H1 (cell line): ENCODE measurements at regions not wholly inside any gene's neighbourhood (a gene's known extent, or its start where the extent isn't known, plus 50 kb on each side); places are given as distances from the start of the nearest gene placed in this dataset.

ENCODE experiments used
- CTCF ChIA-PET: fragments of 300-600 bp; sonication (Branson Sonifier 250); formaldehyde crosslinking; loops from one replicate; lab custom pipeline; 2021; ENCODE audit not compliant: partially characterized antibody; lab: Charles Lee
- POLR2A ChIA-PET: fragments of 300-600 bp; sonication (Branson Sonifier 250); formaldehyde crosslinking; loops from one replicate; lab custom pipeline; 2021; ENCODE audit warnings: inconsistent platforms; ENCODE audit not compliant: partially characterized antibody; lab: Charles Lee
- DNase-seq, 2 experiments: peaks; one replicate each; pipeline versions ENCODE4 v3.0.0 to v3.0.0-alpha.2; 2010 to 2022; ENCODE audit warnings: low spot score in 2 of 2, low read depth in 1 of 2, mixed read lengths in 1 of 2
- FAIRE-seq: peaks from 2 replicates; lab custom pipeline; 2011; peaks lifted over from hg19 to GRCh38; lab: Jason Lieb, UNC
- H2AFZ ChIP-seq: 2 replicates; pipeline ENCODE4 v1.8.1; 2012; ENCODE audit warnings: low read length, inconsistent platforms
- H2AK5ac ChIP-seq: 2 replicates; pipeline ENCODE4 v1.6.1; 2013; ENCODE audit warnings: low read depth, low read length
- H2BK120ac ChIP-seq: replicated peaks from 2 replicates; pipeline ENCODE3; 2013; ENCODE audit warnings: low read depth, low read length, inconsistent platforms
- H2BK12ac ChIP-seq: 2 replicates; pipeline ENCODE4 v1.6.1; 2013; ENCODE audit warnings: low read depth, low read length
- H2BK15ac ChIP-seq: 2 replicates; pipeline ENCODE4 v1.6.1; 2013; ENCODE audit warnings: low read length
- H2BK20ac ChIP-seq: 2 replicates; pipeline ENCODE4 v1.6.1; 2013; ENCODE audit warnings: low read length
- H2BK5ac ChIP-seq: 2 replicates; pipeline ENCODE4 v1.6.1; 2013; ENCODE audit warnings: low read depth, low read length
- H3K14ac ChIP-seq: 2 replicates; pipeline ENCODE4 v1.6.1; 2013; ENCODE audit warnings: inconsistent platforms; ENCODE audit not compliant: insufficient read length
- H3K18ac ChIP-seq: 2 replicates; pipeline ENCODE4 v1.6.1; 2013; ENCODE audit warnings: low read length; ENCODE audit errors: extremely low read depth
- H3K23ac ChIP-seq: 2 replicates; pipeline ENCODE4 v1.6.1; 2013; ENCODE audit warnings: inconsistent platforms; ENCODE audit not compliant: insufficient read length
- H3K23me2 ChIP-seq: 2 replicates; pipeline ENCODE4 v1.6.1; 2013; ENCODE audit warnings: low read depth, low read length
- H3K27ac ChIP-seq: 2 replicates; pipeline ENCODE4 v1.6.1; 2011; ENCODE audit warnings: low read depth, low read length, inconsistent platforms
- H3K27me3 ChIP-seq, 4 experiments: replicated peaks in 1 of 4; 1 replicate in 1 of 4; 2 replicates in 3 of 4; pipeline versions ENCODE4 v1.6.1 to v1.8.1; 2011 to 2013; ENCODE audit warnings: low read length in 3 of 4, mild to moderate bottlenecking in 3 of 4, inconsistent platforms in 2 of 4, mixed read lengths in 2 of 4, moderate library complexity in 1 of 4; ENCODE audit not compliant: control insufficient read depth in 3 of 4, insufficient read depth in 3 of 4; ENCODE audit errors: extremely low read depth in 1 of 4
- H3K36me3 ChIP-seq, 4 experiments: 2 replicates each; pipeline versions ENCODE4 v1.6.1 to v1.8.1; 2011 to 2013; ENCODE audit warnings: mild to moderate bottlenecking in 4 of 4, low read length in 3 of 4, moderate library complexity in 2 of 4, control low read depth in 1 of 4, inconsistent platforms in 1 of 4; ENCODE audit not compliant: insufficient read depth in 4 of 4, control insufficient read depth in 2 of 4
- H3K4ac ChIP-seq: replicated peaks from 2 replicates; pipeline ENCODE3; 2013; ENCODE audit warnings: low read length, low read depth, mixed read lengths, inconsistent platforms; ENCODE audit not compliant: insufficient read length
- H3K4me1 ChIP-seq, 4 experiments: replicated peaks in 1 of 4; 1 replicate in 1 of 4; 2 replicates in 3 of 4; pipeline versions ENCODE4 v1.6.1 to v1.8.1; 2011 to 2013; ENCODE audit warnings: low read length in 3 of 4, inconsistent platforms in 2 of 4, mixed read lengths in 1 of 4; ENCODE audit not compliant: insufficient read depth in 4 of 4, control insufficient read depth in 3 of 4
- H3K4me2 ChIP-seq, 2 experiments: 2 replicates each; pipeline versions ENCODE4 v1.6.1 to v1.8.1; 2011 to 2013; ENCODE audit warnings: low read depth in 2 of 2, low read length in 2 of 2, control low read depth in 1 of 2, inconsistent platforms in 1 of 2, mild to moderate bottlenecking in 1 of 2; ENCODE audit not compliant: insufficient read depth in 1 of 2
- H3K4me3 ChIP-seq, 4 experiments: fragments of 200-600, 300-600 bp in 1 of 4; sonication (generic), shearing (Covaris generic), sonication (Bioruptor Twin) in 1 of 4; 2 replicates each; pipeline versions ENCODE4 v1.5.1 to v1.8.1; 2011 to 2016; ENCODE audit warnings: low read length in 4 of 4, low read depth in 3 of 4, control low read depth in 2 of 4, inconsistent platforms in 2 of 4, mild to moderate bottlenecking in 2 of 4, mixed read lengths in 1 of 4, moderate library complexity in 1 of 4; ENCODE audit not compliant: insufficient read depth in 2 of 4; ENCODE audit errors: extremely low read depth in 1 of 4
- H3K56ac ChIP-seq: replicated peaks from 2 replicates; pipeline ENCODE3; 2013; ENCODE audit warnings: low read depth, mild to moderate bottlenecking, mixed read lengths, low read length, inconsistent platforms; ENCODE audit not compliant: insufficient read length
- H3K79me1 ChIP-seq: 2 replicates; pipeline ENCODE4 v1.6.1; 2013; ENCODE audit warnings: low read depth, low read length, control low read depth
- H3K79me2 ChIP-seq, 2 experiments: 2 replicates each; pipeline versions ENCODE4 v1.6.1 to v1.8.1; 2012 to 2013; ENCODE audit warnings: low read length in 2 of 2, mild to moderate bottlenecking in 2 of 2, inconsistent platforms in 1 of 2; ENCODE audit not compliant: insufficient read depth in 2 of 2, control insufficient read depth in 1 of 2
- H3K9ac ChIP-seq, 4 experiments: replicated peaks in 1 of 4; 1 replicate in 1 of 4; 2 replicates in 3 of 4; pipeline versions ENCODE4 v1.6.1 to v1.8.1; 2011 to 2013; ENCODE audit warnings: low read depth in 3 of 4, low read length in 3 of 4, control low read depth in 2 of 4, mild to moderate bottlenecking in 2 of 4, moderate library complexity in 2 of 4, inconsistent platforms in 1 of 4; ENCODE audit errors: extremely low read depth in 1 of 4
- H3K9me3 ChIP-seq, 2 experiments: 2 replicates each; pipeline versions ENCODE4 v1.6.1 to v1.8.1; 2012 to 2013; ENCODE audit warnings: mild to moderate bottlenecking in 2 of 2, moderate library complexity in 2 of 2, control low read depth in 1 of 2, inconsistent platforms in 1 of 2, low read depth in 1 of 2, low read length in 1 of 2, mixed read lengths in 1 of 2; ENCODE audit not compliant: insufficient read depth in 2 of 2
- H4K20me1 ChIP-seq, 2 experiments: replicated peaks in 1 of 2; 2 replicates each; pipeline versions ENCODE3 to v1.8.1; 2011 to 2013; ENCODE audit warnings: inconsistent platforms in 2 of 2, low read length in 2 of 2, mild to moderate bottlenecking in 1 of 2; ENCODE audit not compliant: insufficient read depth in 2 of 2, control insufficient read depth in 1 of 2
- H4K5ac ChIP-seq: 2 replicates; pipeline ENCODE4 v1.6.1; 2013; ENCODE audit warnings: low read length, low read depth, mixed read lengths, inconsistent platforms; ENCODE audit not compliant: insufficient read length
- H4K8ac ChIP-seq: 2 replicates; pipeline ENCODE4 v1.8.0; 2013; ENCODE audit warnings: mild to moderate bottlenecking, moderate library complexity, low read length, inconsistent platforms; ENCODE audit not compliant: insufficient read depth; ENCODE audit errors: extremely low read depth
- H4K91ac ChIP-seq: replicated peaks from 2 replicates; pipeline ENCODE3; 2013; ENCODE audit warnings: low read length, mixed read lengths, inconsistent platforms; ENCODE audit not compliant: insufficient read length
- ATF3 ChIP-seq: IDR thresholded peaks from 2 replicates; pipeline ENCODE4 v1.6.1; 2011; ENCODE audit warnings: low read depth, mild to moderate bottlenecking, low read length; ENCODE audit not compliant: insufficient read depth
- BACH1 ChIP-seq: IDR thresholded peaks from 2 replicates; pipeline ENCODE4 v1.6.1; 2012; ENCODE audit warnings: low read length, improper control_type of control experiment
- E2F6 ChIP-seq: IDR thresholded peaks from 2 replicates; pipeline ENCODE4 v1.6.1; 2012; ENCODE audit warnings: inconsistent platforms
- EGR1 ChIP-seq: IDR thresholded peaks from 2 replicates; pipeline ENCODE4 v1.6.1; 2011; ENCODE audit warnings: low read depth, low read length, borderline replicate concordance
- JUND ChIP-seq: IDR thresholded peaks from 2 replicates; pipeline ENCODE4 v1.6.1; 2011; ENCODE audit warnings: mild to moderate bottlenecking, improper control_type of control experiment, low read length
- KDM4A ChIP-seq: IDR thresholded peaks from one replicate; pipeline ENCODE4 v1.7.1; 2012; ENCODE audit warnings: low read depth, mild to moderate bottlenecking, moderate library complexity, low read length, inconsistent platforms; ENCODE audit not compliant: severe bottlenecking
- MAFK ChIP-seq: IDR thresholded peaks from 2 replicates; pipeline ENCODE4 v1.6.1; 2012; ENCODE audit warnings: low read depth, mild to moderate bottlenecking, improper control_type of control experiment, low read length
- POLR2A ChIP-seq, 2 experiments: IDR thresholded peaks; 1 replicate in 1 of 2; 2 replicates in 1 of 2; pipeline ENCODE4 v1.6.1; 2011; ENCODE audit warnings: low read depth in 2 of 2, low read length in 2 of 2, mild to moderate bottlenecking in 2 of 2; ENCODE audit errors: control extremely low read depth in 1 of 2
- POLR2AphosphoS5 ChIP-seq: IDR thresholded peaks from 2 replicates; pipeline ENCODE4 v1.6.1; 2011; ENCODE audit warnings: low read depth, low read length
- RAD21 ChIP-seq, 2 experiments: IDR thresholded peaks in 1 of 2; conservative IDR thresholded peaks in 1 of 2; 2 replicates each; pipeline ENCODE4 v1.6.1; 2011; ENCODE audit warnings: low read depth in 2 of 2, low read length in 2 of 2, improper control_type of control experiment in 1 of 2, inconsistent platforms in 1 of 2, mild to moderate bottlenecking in 1 of 2, moderate library complexity in 1 of 2
- RFX5 ChIP-seq: IDR thresholded peaks from 2 replicates; pipeline ENCODE4 v1.6.1; 2011; ENCODE audit warnings: low read depth, low read length, improper control_type of control experiment, borderline replicate concordance
- RNF2 ChIP-seq: fragments of 200-900, 300-1000 bp; sonication (generic); IDR thresholded peaks from 2 replicates; pipeline ENCODE4 v1.7.1; 2016; ENCODE audit warnings: borderline replicate concordance, low read depth, mild to moderate bottlenecking, antibody characterized with exemption, low read length; ENCODE audit not compliant: poor library complexity, severe bottlenecking; ENCODE audit errors: missing control alignments
- SUZ12 ChIP-seq: fragments of 200-600 bp; sonication (generic); IDR thresholded peaks from 2 replicates; pipeline ENCODE4 v1.6.1; 2012; ENCODE audit warnings: mild to moderate bottlenecking, inconsistent platforms, low read length, moderate library complexity, mixed read lengths
- WGBS, 2 experiments: shearing (Covaris generic) in 1 of 2; methylation state at CpG; one replicate each; pipeline versions ENCODE4 v1.1.6 to v1.1.7; 2013 to 2015; ENCODE audit warnings: low lambda C conversion rate in 2 of 2, mixed read lengths in 2 of 2, inconsistent platforms in 1 of 2, low coverage in 1 of 2, missing lambda C conversion rate in 1 of 2; ENCODE audit not compliant: insufficient replicate concordance in 2 of 2, insufficient coverage in 1 of 2, insufficient read length in 1 of 2; ENCODE audit errors: extremely low coverage in 1 of 2, missing lambda C conversion rate in 1 of 2; 5-methylcytosine and 5-hydroxymethylcytosine counted together

GRCh38 chr18:65257149-65257548, 493.7 kb upstream of the CDH7 start:
- H3K14ac ChIP-seq: no peak overlapping the region
- no peak overlapping the region for H2BK12ac ChIP-seq
- no peak overlapping the region for H2AFZ ChIP-seq
- H4K91ac ChIP-seq: no peak overlapping the region
- no peak overlapping the region for H3K18ac ChIP-seq
- H3K4ac ChIP-seq: no peak overlapping the region
- H3K27ac ChIP-seq: no peak overlapping the region
- no peak overlapping the region for H4K8ac ChIP-seq
- no peaks in the 10 kb centered on the region for H3K36me3 ChIP-seq
- no peaks in the 10 kb centered on the region for H3K23me2 ChIP-seq
- no peaks in the 10 kb centered on the region for H3K9me3 ChIP-seq
- H3K4me2 ChIP-seq: no peak overlapping the region
- no peak overlapping the region for H2BK20ac ChIP-seq
- no peak overlapping the region for H4K5ac ChIP-seq
- 39% methylated on average over 1 of the region's 1 CpG; no CpG with 5 or more reads in 1 of the 2 experiments for WGBS, 2 experiments
- no peak overlapping the region for H3K23ac ChIP-seq
- no peaks in the 10 kb centered on the region for H3K79me1 ChIP-seq
- DNase-seq (no peak), FAIRE-seq (no peak)
- no peak overlapping the region for H3K9ac ChIP-seq
- H3K27me3 ChIP-seq: no peaks in the 10 kb centered on the region
- CTCF ChIA-PET: interaction anchor here (0.8 to 2.0 kb wide), 7 partner anchors 13 to 1239 kb away, joined by 3 to 6 read pairs (median 3); no protein-coding TSS in a partner anchor
- no peak overlapping the region; a peak in 1 of 8 replicates for H3K4me3 ChIP-seq
- no peak overlapping the region for H2BK15ac ChIP-seq
- POLR2A ChIA-PET: no interaction called here
- no peak overlapping the region for H2BK5ac ChIP-seq
- no peak overlapping the region for H3K56ac ChIP-seq
- H3K4me1 ChIP-seq: no peaks in the 10 kb centered on the region
- H2AK5ac ChIP-seq: no peak overlapping the region
- H3K79me2 ChIP-seq: no peaks in the 10 kb centered on the region
- H2BK120ac ChIP-seq: no peak overlapping the region
- no peaks in the 10 kb centered on the region for H4K20me1 ChIP-seq
- TF ChIP-seq SUZ12: no peak
- TF ChIP-seq MAFK: no peak
- peak; percentile 60 for TF ChIP-seq POLR2AphosphoS5
- no peak for TF ChIP-seq ATF3
- TF ChIP-seq RFX5: no peak
- no peak for TF ChIP-seq BACH1
- TF ChIP-seq RNF2: no peak
- TF ChIP-seq KDM4A: no peak
- 0 out of 2 replicates have a peak, but pooled peaks have one; percentile 40 for TF ChIP-seq EGR1
- peak in 1 of 2 experiments; percentile 5; a peak in 1 of 4 replicates for TF ChIP-seq RAD21 (IDR thresholded peaks at IDR 0.05 in 1 of 2, conservative IDR thresholded peaks at IDR 0.05 in 1 of 2; ENCODE audit: low read depth in 2 of 2, low read length in 2 of 2)
- no peak for TF ChIP-seq JUND
- TF ChIP-seq E2F6: no peak
- TF ChIP-seq POLR2A (IDR thresholded peaks at IDR 0.05; ENCODE audit: control extremely low read depth in 1 of 2, low read depth in 2 of 2, low read length in 2 of 2): no peak
